Astrocyte (in vitro differentiated cells and primary cell): ENCODE measurements at regions not wholly inside any gene's neighbourhood (a gene's known extent, or its start where the extent isn't known, plus 50 kb on each side); places are given as distances from the start of the nearest gene placed in this dataset.

Experiments used
- EZH2 ChIP-seq: IDR thresholded peaks from 2 replicates; pipeline ENCODE4 v1.6.1; 2012; ENCODE audit warnings: mild to moderate bottlenecking, low read length, inconsistent platforms; ENCODE audit not compliant: insufficient read depth
- TF ChIP-seq, protein P1 (sequence below): IDR thresholded peaks from 2 replicates; pipeline ENCODE4 v1.5.1; 2011; ENCODE audit warnings: low read depth, mild to moderate bottlenecking, inconsistent platforms, low read length, moderate library complexity; ENCODE audit not compliant: insufficient read depth

DNA sequence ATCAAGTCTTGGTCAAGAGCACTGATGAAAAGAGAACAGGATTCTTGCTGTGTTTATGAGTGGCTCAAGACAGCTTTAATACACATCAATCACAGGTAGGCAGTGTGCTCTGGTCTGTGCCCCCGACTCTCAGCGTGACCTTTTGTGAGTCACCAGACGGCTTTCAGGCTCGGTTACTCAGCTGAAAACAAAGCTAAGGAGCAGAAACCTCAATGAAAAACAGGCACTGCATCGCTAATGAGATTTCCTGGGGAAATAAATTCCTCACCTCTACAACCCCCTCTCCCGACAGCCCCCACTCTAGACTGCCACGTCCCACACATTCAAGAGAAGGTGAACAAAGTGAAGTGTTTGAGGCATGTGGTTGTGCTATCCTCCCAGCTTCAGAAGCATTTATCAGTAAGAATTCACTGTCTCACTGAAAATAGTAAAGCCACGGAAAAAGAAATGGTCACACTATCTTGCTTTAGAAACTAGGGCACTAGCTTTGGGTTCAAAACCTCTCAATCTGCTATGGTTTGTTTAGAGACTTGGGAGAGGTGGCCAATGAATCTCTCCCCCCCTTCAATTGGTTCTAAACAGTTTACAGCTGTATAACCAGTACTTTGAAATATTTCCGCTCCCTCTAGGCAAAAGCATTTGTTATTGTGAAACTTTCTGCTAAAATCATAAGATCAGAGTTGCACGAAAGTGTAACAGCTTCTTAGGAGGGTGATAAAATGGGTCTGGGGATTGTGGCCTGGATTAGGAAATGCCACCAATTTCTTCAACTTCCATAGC is 199.5 kb upstream of the PMFBP1 start:
- TF ChIP-seq, protein P1, sequence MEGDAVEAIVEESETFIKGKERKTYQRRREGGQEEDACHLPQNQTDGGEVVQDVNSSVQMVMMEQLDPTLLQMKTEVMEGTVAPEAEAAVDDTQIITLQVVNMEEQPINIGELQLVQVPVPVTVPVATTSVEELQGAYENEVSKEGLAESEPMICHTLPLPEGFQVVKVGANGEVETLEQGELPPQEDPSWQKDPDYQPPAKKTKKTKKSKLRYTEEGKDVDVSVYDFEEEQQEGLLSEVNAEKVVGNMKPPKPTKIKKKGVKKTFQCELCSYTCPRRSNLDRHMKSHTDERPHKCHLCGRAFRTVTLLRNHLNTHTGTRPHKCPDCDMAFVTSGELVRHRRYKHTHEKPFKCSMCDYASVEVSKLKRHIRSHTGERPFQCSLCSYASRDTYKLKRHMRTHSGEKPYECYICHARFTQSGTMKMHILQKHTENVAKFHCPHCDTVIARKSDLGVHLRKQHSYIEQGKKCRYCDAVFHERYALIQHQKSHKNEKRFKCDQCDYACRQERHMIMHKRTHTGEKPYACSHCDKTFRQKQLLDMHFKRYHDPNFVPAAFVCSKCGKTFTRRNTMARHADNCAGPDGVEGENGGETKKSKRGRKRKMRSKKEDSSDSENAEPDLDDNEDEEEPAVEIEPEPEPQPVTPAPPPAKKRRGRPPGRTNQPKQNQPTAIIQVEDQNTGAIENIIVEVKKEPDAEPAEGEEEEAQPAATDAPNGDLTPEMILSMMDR, result no peak
- TF ChIP-seq EZH2, result no peak
